ENCODE measurements at regions not wholly inside any gene's neighbourhood (a gene's known extent, or its start where the extent isn't known, plus 50 kb on each side); places are given as distances from the start of the nearest gene placed in this dataset.

- TF ChIP-seq POLR2AphosphoS5 (IDR thresholded peaks at IDR 0.05; ENCODE audit: low read depth, low read length) (no peak), TAF1 (IDR thresholded peaks at IDR 0.05; ENCODE audit: borderline replicate concordance, insufficient read depth, low read length) (no peak)
Observed at GRCh38 chr2:22520369-22521288, 864.4 kb upstream of the KLHL29 start.

All from PFSK-1 (cell line).